Thoracic aorta (tissue), 2 donors: ENCODE measurements at regions not wholly inside any gene's neighbourhood (a gene's known extent, or its start where the extent isn't known, plus 50 kb on each side); places are given as distances from the start of the nearest gene placed in this dataset.

ENCODE experiments used
- ATAC-seq: fragments of 150-250 bp; one replicate; pipeline ENCODE4 v1.8.0; 2017; ENCODE audit warnings: low read depth; ENCODE audit not compliant: insufficient number of reproducible peaks, low FRiP score
- DNase-seq: peaks from one replicate; pipeline ENCODE4 v3.0.0-alpha.2; 2020; ENCODE audit warnings: low spot score
- H3K27ac ChIP-seq, 2 donors: fragments of 200-600 bp; sonication (generic); 1 replicate in 1 of 2; 2 replicates in 1 of 2; pipeline ENCODE4 v1.5.1; 2016; ENCODE audit warnings: mild to moderate bottlenecking in 2 of 2, moderate library complexity in 2 of 2
- H3K27me3 ChIP-seq: fragments of 200-600 bp; sonication (generic); replicated peaks from 2 replicates; pipeline ENCODE4 v1.6.0; 2016; ENCODE audit warnings: mild to moderate bottlenecking; ENCODE audit not compliant: insufficient read depth
- H3K36me3 ChIP-seq: fragments of 200-600 bp; sonication (generic); one replicate; pipeline ENCODE4 v1.5.1; 2016
- H3K4me1 ChIP-seq, 2 donors: fragments of 200-600 bp; sonication (generic); 1 replicate in 1 of 2; 2 replicates in 1 of 2; pipeline versions ENCODE4 v1.5.1 to v1.6.0; 2016; ENCODE audit warnings: low read depth in 2 of 2, mild to moderate bottlenecking in 1 of 2; ENCODE audit not compliant: control insufficient read depth in 1 of 2
- H3K4me3 ChIP-seq: fragments of 200-600 bp; sonication (generic); 2 replicates; pipeline ENCODE4 v1.5.1; 2016; ENCODE audit warnings: mild to moderate bottlenecking
- H3K9me3 ChIP-seq: fragments of 200-600 bp; sonication (generic); 2 replicates; pipeline ENCODE4 v1.5.1; 2016
- CTCF ChIP-seq: fragments of 200-600 bp; sonication (generic); IDR thresholded peaks from one replicate; pipeline ENCODE4 v1.5.1; 2019; ENCODE audit warnings: antibody characterized with exemption

- Histone ChIP-seq H3K27ac (no peak overlapping the region), H3K4me3 (no peak overlapping the region), H3K9me3 (no peaks in the 10 kb centered on the region), H3K27me3 (no peaks in the 10 kb centered on the region), H3K4me1 (peaks cover 0 to 10% of the 10 kb centered on the region in 2 donors), H3K36me3 (no peaks in the 10 kb centered on the region)
- TF ChIP-seq CTCF: no peak
- no peak for DNase-seq
- no peak for ATAC-seq
These were observed 1319.7 kb upstream of the TENM3 start for GRCh38 chr4:180923486-180923885.

- TF ChIP-seq CTCF: no peak
- Histone ChIP-seq H3K4me1 (peaks cover 0 to 10% of the 10 kb centered on the region in 2 donors), H3K36me3 (no peaks in the 10 kb centered on the region), H3K9me3 (no peaks in the 10 kb centered on the region), H3K4me3 (no peak overlapping the region), H3K27ac (no peak overlapping the region), H3K27me3 (no peaks in the 10 kb centered on the region)
- DNase-seq (no peak), ATAC-seq (no peak)
These were observed 1317.4 kb upstream of the TENM3 start for GRCh38 chr4:180925805-180926204.

- Histone ChIP-seq H3K27me3 (no peaks in the 10 kb centered on the region), H3K4me1 (peaks cover 0 to 10% of the 10 kb centered on the region in 2 donors), H3K36me3 (no peaks in the 10 kb centered on the region), H3K9me3 (no peaks in the 10 kb centered on the region), H3K27ac (no peak overlapping the region), H3K4me3 (no peak overlapping the region)
- ATAC-seq (no peak), DNase-seq (no peak)
- TF ChIP-seq CTCF: no peak
These were observed 1316.9 kb upstream of the TENM3 start for GRCh38 chr4:180926277-180926676.

- no peak overlapping the region for H3K4me3 ChIP-seq
- ATAC-seq: no peak
- no peaks in the 10 kb centered on the region for H3K27me3 ChIP-seq
- TF ChIP-seq CTCF: no peak
- no peak overlapping the region for H3K27ac ChIP-seq
- H3K36me3 ChIP-seq: no peaks in the 10 kb centered on the region
- H3K4me1 ChIP-seq: no peaks in the 10 kb centered on the region
- no peak for DNase-seq
- H3K9me3 ChIP-seq: no peaks in the 10 kb centered on the region
These were observed 1310.7 kb upstream of the TENM3 start for GRCh38 chr4:180932370-180933001.

- no peak for DNase-seq
- no peak for ATAC-seq
These were observed 1306.1 kb upstream of the TENM3 start for GRCh38 chr4:180937083-180937482.

More at GRCh38 chr4:180937083-180937482, 1306.1 kb upstream of the TENM3 start:
- no peak for TF ChIP-seq CTCF
- Histone ChIP-seq H3K4me3 (no peak overlapping the region), H3K36me3 (no peaks in the 10 kb centered on the region), H3K4me1 (no peaks in the 10 kb centered on the region), H3K27ac (no peak overlapping the region), H3K9me3 (no peaks in the 10 kb centered on the region), H3K27me3 (no peaks in the 10 kb centered on the region)
